Keratinocyte (primary cell): ENCODE measurements at regions not wholly inside any gene's neighbourhood (a gene's known extent, or its start where the extent isn't known, plus 50 kb on each side); places are given as distances from the start of the nearest gene placed in this dataset.

Experiments
- DNase-seq: peaks from one replicate; pipeline ENCODE4 v3.0.0-alpha.2; 2011; ENCODE audit warnings: low read depth, missing footprints, low spot score
- FAIRE-seq: peaks from 2 replicates; lab custom pipeline; 2011; peaks lifted over from hg19 to GRCh38; lab: Jason Lieb, UNC
- H2AFZ ChIP-seq: 2 replicates; pipeline ENCODE4 v1.6.0; 2012; ENCODE audit warnings: low read length, control low read depth, inconsistent platforms; ENCODE audit not compliant: control insufficient read depth
- H3K27ac ChIP-seq: 2 replicates; pipeline ENCODE4 v1.5.1; 2011; ENCODE audit warnings: low read length; ENCODE audit not compliant: control insufficient read depth, insufficient read depth
- H3K27me3 ChIP-seq: 3 replicates; pipeline ENCODE4 v1.6.0; 2011; ENCODE audit warnings: low read length; ENCODE audit not compliant: control insufficient read depth, insufficient read depth; ENCODE audit errors: extremely low read depth
- H3K36me3 ChIP-seq, 2 experiments: 2 replicates in 1 of 2; 3 replicates in 1 of 2; pipeline ENCODE4 v1.5.1; 2011; ENCODE audit warnings: low read length in 2 of 2, mild to moderate bottlenecking in 1 of 2; ENCODE audit not compliant: control insufficient read depth in 2 of 2, insufficient read depth in 2 of 2; ENCODE audit errors: extremely low read depth in 1 of 2
- H3K4me1 ChIP-seq: 3 replicates; pipeline ENCODE4 v1.5.1; 2011; ENCODE audit warnings: low read length; ENCODE audit not compliant: control insufficient read depth, insufficient read depth; ENCODE audit errors: extremely low read depth
- H3K4me2 ChIP-seq: 3 replicates; pipeline ENCODE4 v1.6.0; 2011; ENCODE audit warnings: low read depth, low read length; ENCODE audit not compliant: control insufficient read depth, insufficient read depth; ENCODE audit errors: extremely low read depth
- H3K4me3 ChIP-seq, 3 experiments: fragments of 200-600 bp in 1 of 3; sonication (generic) in 1 of 3; 2 replicates in 2 of 3; 3 replicates in 1 of 3; pipeline ENCODE4 v1.5.1; 2011 to 2016; ENCODE audit warnings: low read length in 3 of 3, mild to moderate bottlenecking in 3 of 3, control low read depth in 2 of 3, inconsistent platforms in 1 of 3, low read depth in 1 of 3, mixed read lengths in 1 of 3, mixed run types in 1 of 3, moderate library complexity in 1 of 3; ENCODE audit not compliant: control insufficient read depth in 2 of 3, insufficient read depth in 2 of 3; ENCODE audit errors: extremely low read depth in 1 of 3
- H3K79me2 ChIP-seq: 2 replicates; pipeline ENCODE4 v1.6.0; 2012; ENCODE audit warnings: low read length; ENCODE audit not compliant: control insufficient read depth, insufficient read depth
- H3K9ac ChIP-seq: 3 replicates; pipeline ENCODE4 v1.6.0; 2011; ENCODE audit warnings: low read length; ENCODE audit not compliant: control insufficient read depth, insufficient read depth; ENCODE audit errors: extremely low read depth
- H3K9me1 ChIP-seq: 3 replicates; pipeline ENCODE4 v1.6.0; 2011; ENCODE audit warnings: low read length; ENCODE audit not compliant: control insufficient read depth, insufficient read depth; ENCODE audit errors: extremely low read depth
- H3K9me3 ChIP-seq: 2 replicates; pipeline ENCODE4 v1.5.1; 2012; ENCODE audit warnings: low read depth, low read length; ENCODE audit not compliant: control insufficient read depth
- H4K20me1 ChIP-seq: 3 replicates; pipeline ENCODE4 v1.6.0; 2011; ENCODE audit warnings: low read length; ENCODE audit not compliant: control insufficient read depth, insufficient read depth; ENCODE audit errors: extremely low read depth
- EZH2 ChIP-seq: IDR thresholded peaks from one replicate; pipeline ENCODE4 v1.6.1; 2012; ENCODE audit warnings: inconsistent platforms, mild to moderate bottlenecking, low read length, moderate library complexity
- dilution Hi-C: fragments of 300-500 bp; cut with MboI; formaldehyde crosslinking; loops from one replicate; pipeline ENCODE4 v1.7.0; 2020; ENCODE audit warnings: low sequenced_read_pairs; ENCODE audit not compliant: extremely low pct_ligation_motif_present
- TF ChIP-seq, protein P1 (sequence below), 3 experiments: IDR thresholded peaks in 1 of 3; conservative IDR thresholded peaks in 1 of 3; optimal IDR thresholded peaks in 1 of 3; 2 replicates in 2 of 3; 3 replicates in 1 of 3; pipeline versions ENCODE3 to v1.5.1; 2011; ENCODE audit warnings: low read length in 3 of 3, mild to moderate bottlenecking in 3 of 3, moderate library complexity in 2 of 3, control low read depth in 1 of 3, inconsistent platforms in 1 of 3; ENCODE audit not compliant: insufficient read depth in 2 of 3; ENCODE audit errors: extremely low read depth in 1 of 3

DNA sequence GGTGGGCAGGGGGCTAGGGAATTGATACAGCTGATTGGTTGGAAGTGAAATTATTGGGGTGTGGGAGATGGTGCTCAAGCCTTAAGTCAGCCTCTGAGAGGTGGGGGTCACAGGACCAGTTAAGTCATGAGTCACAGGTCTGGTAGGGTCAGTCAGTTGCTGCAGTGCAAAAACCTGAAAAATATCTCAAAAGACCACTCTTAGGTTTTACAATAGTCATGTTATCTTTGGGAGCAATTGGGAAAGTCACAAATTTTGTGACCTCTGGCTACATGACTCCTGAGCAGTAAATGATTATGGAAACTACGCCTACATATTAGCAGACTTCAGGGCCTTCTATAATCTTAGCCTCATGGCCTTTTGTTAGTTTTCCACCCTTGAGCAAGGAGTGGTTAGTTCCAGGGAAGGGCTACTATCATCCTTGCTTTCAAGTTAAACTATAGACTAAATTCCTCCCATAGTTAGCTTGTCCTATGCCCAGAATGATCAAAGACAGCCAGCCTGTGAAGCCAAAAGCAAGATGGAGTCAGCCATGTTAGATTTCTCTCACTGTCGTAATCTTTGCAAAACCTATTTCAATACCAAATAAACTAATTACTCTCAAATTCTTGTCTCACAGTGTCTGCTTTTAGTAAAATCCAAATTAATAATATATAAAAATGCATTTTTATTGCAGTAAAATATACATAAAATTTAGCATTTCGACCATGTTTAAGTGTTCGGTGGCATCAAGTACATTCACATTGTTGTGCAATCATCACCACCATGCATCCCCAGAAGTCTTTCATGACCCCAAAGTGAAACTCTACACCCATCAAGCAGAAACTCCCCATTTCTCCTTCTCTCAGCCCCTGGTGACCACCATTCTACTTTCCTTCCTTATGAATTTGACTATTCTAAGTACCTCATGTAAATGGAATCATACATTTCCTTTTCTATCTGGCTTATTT is 60.9 kb upstream of the CD2AP start:
- no peaks in the 10 kb centered on the region for H4K20me1 ChIP-seq
- no peak overlapping the region for H2AFZ ChIP-seq
- H3K4me3 ChIP-seq, result no peak overlapping the region
- no peaks in the 10 kb centered on the region for H3K9me3 ChIP-seq
- no peaks in the 10 kb centered on the region for H3K9me1 ChIP-seq
- H3K27me3 ChIP-seq, result no peaks in the 10 kb centered on the region
- TF ChIP-seq, protein P1, sequence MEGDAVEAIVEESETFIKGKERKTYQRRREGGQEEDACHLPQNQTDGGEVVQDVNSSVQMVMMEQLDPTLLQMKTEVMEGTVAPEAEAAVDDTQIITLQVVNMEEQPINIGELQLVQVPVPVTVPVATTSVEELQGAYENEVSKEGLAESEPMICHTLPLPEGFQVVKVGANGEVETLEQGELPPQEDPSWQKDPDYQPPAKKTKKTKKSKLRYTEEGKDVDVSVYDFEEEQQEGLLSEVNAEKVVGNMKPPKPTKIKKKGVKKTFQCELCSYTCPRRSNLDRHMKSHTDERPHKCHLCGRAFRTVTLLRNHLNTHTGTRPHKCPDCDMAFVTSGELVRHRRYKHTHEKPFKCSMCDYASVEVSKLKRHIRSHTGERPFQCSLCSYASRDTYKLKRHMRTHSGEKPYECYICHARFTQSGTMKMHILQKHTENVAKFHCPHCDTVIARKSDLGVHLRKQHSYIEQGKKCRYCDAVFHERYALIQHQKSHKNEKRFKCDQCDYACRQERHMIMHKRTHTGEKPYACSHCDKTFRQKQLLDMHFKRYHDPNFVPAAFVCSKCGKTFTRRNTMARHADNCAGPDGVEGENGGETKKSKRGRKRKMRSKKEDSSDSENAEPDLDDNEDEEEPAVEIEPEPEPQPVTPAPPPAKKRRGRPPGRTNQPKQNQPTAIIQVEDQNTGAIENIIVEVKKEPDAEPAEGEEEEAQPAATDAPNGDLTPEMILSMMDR (optimal IDR thresholded peaks at IDR 0.05 in 1 of 3, IDR thresholded peaks at IDR 0.05 in 1 of 3, conservative IDR thresholded peaks at IDR 0.05 in 1 of 3; ENCODE audit: extremely low read depth in 1 of 3, insufficient read depth in 2 of 3, low read length in 3 of 3), result no peak
- no peak for TF ChIP-seq EZH2
- dilution Hi-C loops, result no loop called here
- FAIRE-seq, result no peak
- H3K9ac ChIP-seq, result no peak overlapping the region
- no peak overlapping the region for H3K4me2 ChIP-seq
- DNase-seq, result no peak
- H3K27ac ChIP-seq, result no peak overlapping the region
- no peaks in the 10 kb centered on the region for H3K79me2 ChIP-seq
- no peaks in the 10 kb centered on the region for H3K36me3 ChIP-seq
- H3K4me1 ChIP-seq, result peaks cover 12% of the 10 kb centered on the region

DNA sequence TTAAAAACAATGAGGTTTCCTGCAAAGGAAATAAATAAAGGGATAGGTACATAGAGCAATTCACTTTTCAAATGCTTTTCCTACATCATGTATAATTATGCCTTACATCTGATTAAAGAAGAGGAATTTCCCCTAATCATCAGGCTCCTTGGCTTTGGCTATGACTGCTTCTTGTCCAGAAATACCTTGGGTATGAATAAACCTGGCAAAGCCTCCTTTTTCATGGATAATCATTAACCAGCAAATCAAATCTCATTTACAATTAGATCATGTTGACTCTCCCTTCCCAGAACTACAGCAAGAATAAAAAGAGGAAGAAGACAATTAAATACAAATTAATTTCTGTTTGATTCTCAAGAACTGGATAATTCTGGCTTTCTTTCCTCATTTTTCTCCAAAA is 58.0 kb upstream of the CD2AP start:
- no peaks in the 10 kb centered on the region for H3K27me3 ChIP-seq
- no peak for FAIRE-seq
- dilution Hi-C loops, result no loop called here

More for the DNA sequence above, 58.0 kb upstream of the CD2AP start:
- H3K9me3 ChIP-seq, result no peaks in the 10 kb centered on the region
- no peak for DNase-seq
- peaks cover 3% of the 10 kb centered on the region for H3K4me1 ChIP-seq
- no peaks in the 10 kb centered on the region for H3K9me1 ChIP-seq
- no peak overlapping the region for H3K4me2 ChIP-seq
- no peak overlapping the region for H3K4me3 ChIP-seq
- H3K27ac ChIP-seq, result no peak overlapping the region
- no peaks in the 10 kb centered on the region for H4K20me1 ChIP-seq
- H3K36me3 ChIP-seq, result no peaks in the 10 kb centered on the region
- TF ChIP-seq, protein P1 (optimal IDR thresholded peaks at IDR 0.05 in 1 of 3, IDR thresholded peaks at IDR 0.05 in 1 of 3, conservative IDR thresholded peaks at IDR 0.05 in 1 of 3; ENCODE audit: extremely low read depth in 1 of 3, insufficient read depth in 2 of 3, low read length in 3 of 3), result no peak
- TF ChIP-seq EZH2, result no peak
- H2AFZ ChIP-seq, result no peak overlapping the region
- H3K79me2 ChIP-seq, result no peaks in the 10 kb centered on the region
- H3K9ac ChIP-seq, result no peak overlapping the region
